K562 (cell line): ENCODE measurements at regions not wholly inside any gene's neighbourhood (a gene's known extent, or its start where the extent isn't known, plus 50 kb on each side); places are given as distances from the start of the nearest gene placed in this dataset.

Experiments
- TF ChIP-seq, protein P1 (sequence below): fragments of 450-650 bp; IDR thresholded peaks from 2 replicates; pipeline ENCODE4 v1.6.1; 2016; ENCODE audit warnings: low read depth
- TF ChIP-seq, protein P2 (sequence below): fragments of 450-650 bp; IDR thresholded peaks from 2 replicates; pipeline ENCODE4 v1.6.1; 2016; ENCODE audit warnings: mild to moderate bottlenecking

DNA sequence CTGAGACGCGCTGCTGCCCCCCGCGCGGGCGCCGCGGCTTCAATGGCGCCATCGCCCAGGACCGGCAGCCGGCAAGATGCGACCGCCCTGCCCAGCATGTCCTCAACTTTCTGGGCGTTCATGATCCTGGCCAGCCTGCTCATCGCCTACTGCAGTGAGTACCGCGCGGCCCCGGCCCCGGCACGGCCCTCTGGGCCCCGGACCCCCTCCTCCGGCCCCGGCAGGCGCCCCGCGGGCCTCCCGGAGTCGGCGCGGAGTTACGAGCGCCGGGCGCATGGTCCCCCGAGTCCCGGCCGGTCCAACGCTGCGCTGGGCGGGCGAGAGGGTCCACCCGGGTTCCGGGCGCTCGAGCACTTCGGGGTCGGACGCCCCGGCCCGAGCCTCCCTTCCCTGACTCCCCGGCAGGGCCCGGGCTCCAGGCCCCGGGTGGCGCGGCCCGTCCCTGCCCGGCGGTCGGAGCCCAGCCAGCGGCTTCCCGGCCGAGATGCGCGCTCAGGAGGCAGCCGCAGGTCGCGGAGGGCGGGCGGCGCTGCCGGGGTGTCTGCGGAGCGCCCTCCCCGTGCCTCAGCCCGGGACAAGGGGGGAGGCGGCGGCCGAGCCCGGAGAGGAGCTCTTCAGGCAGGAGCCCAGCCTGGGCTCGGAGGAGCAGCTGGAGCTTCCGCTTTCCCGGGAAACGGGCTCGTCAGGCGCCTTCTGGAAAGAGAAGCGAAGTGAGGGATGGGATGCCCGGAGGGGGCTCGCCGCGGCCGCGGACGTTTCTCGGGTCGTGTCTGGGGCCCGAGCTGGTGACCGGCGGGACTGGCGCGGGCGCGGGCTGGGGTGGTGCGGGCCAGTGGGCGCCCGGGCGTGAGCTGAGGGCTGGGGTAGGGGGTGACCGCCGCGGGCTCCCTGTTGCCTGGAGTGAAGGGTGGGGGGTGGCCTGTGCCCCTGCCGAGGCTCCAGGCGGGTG, 1337.8 kb downstream of the BRD1 start (continued):
- TF ChIP-seq, protein P1, sequence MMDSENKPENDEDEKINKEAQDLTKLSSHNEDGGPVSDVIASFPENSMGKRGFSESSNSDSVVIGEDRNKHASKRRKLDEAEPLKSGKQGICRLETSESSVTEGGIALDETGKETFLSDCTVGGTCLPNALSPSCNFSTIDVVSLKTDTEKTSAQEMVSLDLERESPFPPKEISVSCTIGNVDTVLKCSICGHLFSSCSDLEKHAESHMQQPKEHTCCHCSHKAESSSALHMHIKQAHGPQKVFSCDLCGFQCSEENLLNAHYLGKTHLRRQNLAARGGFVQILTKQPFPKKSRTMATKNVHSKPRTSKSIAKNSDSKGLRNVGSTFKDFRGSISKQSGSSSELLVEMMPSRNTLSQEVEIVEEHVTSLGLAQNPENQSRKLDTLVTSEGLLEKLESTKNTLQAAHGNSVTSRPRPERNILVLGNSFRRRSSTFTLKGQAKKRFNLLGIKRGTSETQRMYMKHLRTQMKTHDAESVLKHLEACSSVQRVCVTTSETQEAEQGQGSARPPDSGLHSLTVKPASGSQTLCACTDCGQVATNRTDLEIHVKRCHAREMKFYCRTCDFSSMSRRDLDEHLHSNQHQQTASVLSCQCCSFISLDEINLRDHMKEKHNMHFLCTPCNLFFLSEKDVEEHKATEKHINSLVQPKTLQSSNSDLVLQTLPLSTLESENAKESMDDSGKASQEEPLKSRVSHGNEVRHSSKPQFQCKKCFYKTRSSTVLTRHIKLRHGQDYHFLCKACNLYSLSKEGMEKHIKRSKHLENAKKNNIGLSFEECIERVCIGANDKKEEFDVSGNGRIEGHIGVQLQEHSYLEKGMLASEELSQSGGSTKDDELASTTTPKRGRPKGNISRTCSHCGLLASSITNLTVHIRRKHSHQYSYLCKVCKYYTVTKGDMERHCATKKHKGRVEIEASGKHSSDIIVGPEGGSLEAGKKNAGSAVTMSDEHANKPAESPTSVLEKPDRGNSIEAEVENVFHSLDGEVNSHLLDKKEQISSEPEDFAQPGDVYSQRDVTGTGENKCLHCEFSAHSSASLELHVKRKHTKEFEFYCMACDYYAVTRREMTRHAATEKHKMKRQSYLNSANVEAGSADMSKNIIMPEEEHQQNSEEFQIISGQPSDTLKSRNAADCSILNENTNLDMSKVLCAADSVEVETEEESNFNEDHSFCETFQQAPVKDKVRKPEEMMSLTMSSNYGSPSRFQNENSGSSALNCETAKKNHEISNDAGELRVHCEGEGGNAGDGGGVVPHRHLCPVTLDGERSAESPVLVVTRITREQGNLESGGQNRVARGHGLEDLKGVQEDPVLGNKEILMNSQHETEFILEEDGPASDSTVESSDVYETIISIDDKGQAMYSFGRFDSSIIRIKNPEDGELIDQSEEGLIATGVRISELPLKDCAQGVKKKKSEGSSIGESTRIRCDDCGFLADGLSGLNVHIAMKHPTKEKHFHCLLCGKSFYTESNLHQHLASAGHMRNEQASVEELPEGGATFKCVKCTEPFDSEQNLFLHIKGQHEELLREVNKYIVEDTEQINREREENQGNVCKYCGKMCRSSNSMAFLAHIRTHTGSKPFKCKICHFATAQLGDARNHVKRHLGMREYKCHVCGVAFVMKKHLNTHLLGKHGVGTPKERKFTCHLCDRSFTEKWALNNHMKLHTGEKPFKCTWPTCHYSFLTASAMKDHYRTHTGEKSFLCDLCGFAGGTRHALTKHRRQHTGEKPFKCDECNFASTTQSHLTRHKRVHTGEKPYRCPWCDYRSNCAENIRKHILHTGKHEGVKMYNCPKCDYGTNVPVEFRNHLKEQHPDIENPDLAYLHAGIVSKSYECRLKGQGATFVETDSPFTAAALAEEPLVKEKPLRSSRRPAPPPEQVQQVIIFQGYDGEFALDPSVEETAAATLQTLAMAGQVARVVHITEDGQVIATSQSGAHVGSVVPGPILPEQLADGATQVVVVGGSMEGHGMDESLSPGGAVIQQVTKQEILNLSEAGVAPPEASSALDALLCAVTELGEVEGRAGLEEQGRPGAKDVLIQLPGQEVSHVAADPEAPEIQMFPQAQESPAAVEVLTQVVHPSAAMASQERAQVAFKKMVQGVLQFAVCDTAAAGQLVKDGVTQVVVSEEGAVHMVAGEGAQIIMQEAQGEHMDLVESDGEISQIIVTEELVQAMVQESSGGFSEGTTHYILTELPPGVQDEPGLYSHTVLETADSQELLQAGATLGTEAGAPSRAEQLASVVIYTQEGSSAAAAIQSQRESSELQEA: no peak
- TF ChIP-seq, protein P2, sequence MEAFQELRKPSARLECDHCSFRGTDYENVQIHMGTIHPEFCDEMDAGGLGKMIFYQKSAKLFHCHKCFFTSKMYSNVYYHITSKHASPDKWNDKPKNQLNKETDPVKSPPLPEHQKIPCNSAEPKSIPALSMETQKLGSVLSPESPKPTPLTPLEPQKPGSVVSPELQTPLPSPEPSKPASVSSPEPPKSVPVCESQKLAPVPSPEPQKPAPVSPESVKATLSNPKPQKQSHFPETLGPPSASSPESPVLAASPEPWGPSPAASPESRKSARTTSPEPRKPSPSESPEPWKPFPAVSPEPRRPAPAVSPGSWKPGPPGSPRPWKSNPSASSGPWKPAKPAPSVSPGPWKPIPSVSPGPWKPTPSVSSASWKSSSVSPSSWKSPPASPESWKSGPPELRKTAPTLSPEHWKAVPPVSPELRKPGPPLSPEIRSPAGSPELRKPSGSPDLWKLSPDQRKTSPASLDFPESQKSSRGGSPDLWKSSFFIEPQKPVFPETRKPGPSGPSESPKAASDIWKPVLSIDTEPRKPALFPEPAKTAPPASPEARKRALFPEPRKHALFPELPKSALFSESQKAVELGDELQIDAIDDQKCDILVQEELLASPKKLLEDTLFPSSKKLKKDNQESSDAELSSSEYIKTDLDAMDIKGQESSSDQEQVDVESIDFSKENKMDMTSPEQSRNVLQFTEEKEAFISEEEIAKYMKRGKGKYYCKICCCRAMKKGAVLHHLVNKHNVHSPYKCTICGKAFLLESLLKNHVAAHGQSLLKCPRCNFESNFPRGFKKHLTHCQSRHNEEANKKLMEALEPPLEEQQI: no peak
